Pancreas (tissue), 10 donors: ENCODE measurements at regions not wholly inside any gene's neighbourhood (a gene's known extent, or its start where the extent isn't known, plus 50 kb on each side); places are given as distances from the start of the nearest gene placed in this dataset.

ENCODE experiments used
- ATAC-seq, 4 donors: fragments of 200-7000 bp; cut with Tn5 transposase; one replicate each; pipeline versions ENCODE4 v1.8.0 to v1.9.1; 2020; ENCODE audit warnings: mild to moderate bottlenecking in 4 of 4, moderate library complexity in 4 of 4
- DNase-seq, 6 donors: peaks; one replicate each; pipeline ENCODE4 v3.0.0-alpha.2; 2020
- FAIRE-seq: peaks from 2 replicates; lab custom pipeline; 2012; peaks lifted over from hg19 to GRCh38; lab: Jason Lieb, UNC
- H3K27ac ChIP-seq, 4 donors: fragments of 200-600 bp; sonication (generic); 1 replicate in 3 of 4; 2 replicates in 1 of 4; pipeline versions ENCODE4 v1.5.0 to v1.8.0; 2020
- H3K27me3 ChIP-seq, 4 donors: fragments of 200-600 bp; one replicate each; pipeline ENCODE4 v1.8.0; 2021
- H3K36me3 ChIP-seq, 3 donors: fragments of 200-600 bp; sonication (generic) in 1 of 3; one replicate each; pipeline versions ENCODE4 v1.5.0 to v1.8.0; 2020 to 2021
- H3K4me1 ChIP-seq, 3 donors: fragments of 200-600 bp; one replicate each; pipeline ENCODE4 v1.8.0; 2021
- H3K4me3 ChIP-seq, 4 donors: fragments of 200-600 bp; sonication (generic) in 2 of 4; one replicate each; pipeline versions ENCODE4 v1.5.0 to v1.8.0; 2020 to 2021
- H3K9me3 ChIP-seq, 4 donors: fragments of 200-600 bp; one replicate each; pipeline ENCODE4 v1.8.0; 2021
- CTCF ChIP-seq, 4 donors: fragments of 200-600 bp; sonication (generic) in 3 of 4; IDR thresholded peaks; one replicate each; pipeline versions ENCODE4 v1.5.0 to v1.8.0; 2021; ENCODE audit warnings: antibody characterized with exemption in 4 of 4
- WGBS, 2 donors: extraction: QIAGEN DNeasy Blood & Tissue Kit; methylation state at CpG; one replicate each; pipeline ENCODE4 v1.1.7; 2013; 5-methylcytosine and 5-hydroxymethylcytosine counted together
- intact Hi-C, 3 donors: fragments of 100-400 bp; cut with DNase I; formaldehyde crosslinking; loops; one replicate each; pipeline versions ENCODE4 v1.11.1 to v1.14.2; 2022
- donor health status: healthy with polysubstance abuse.
- donor health status: DM: no; HTN: no; CAD: no; lungs with moderate emphysema.
- donor health status: DM: no; HTN: no; CAD: no.
- donor health status: control.
- donor health status: control.
- donor health status: Bipolar disorder and iron deficiency.
- donor health status: DM: yes; HTN: yes; CAD: no.
- donor health status: DM: no; HTN: no; CAD: no.
- donor health status: DM: no; HTN: no; CAD: no.
- donor health status: DM: yes; HTN: yes; CAD: no.

- Histone ChIP-seq H3K27ac (no peak overlapping the region), H3K27me3 (no peaks in the 10 kb centered on the region), H3K9me3 (no peaks in the 10 kb centered on the region), H3K4me1 (no peaks in the 10 kb centered on the region), H3K36me3 (no peaks in the 10 kb centered on the region), H3K4me3 (no peak overlapping the region)
- no peak for TF ChIP-seq CTCF (IDR thresholded peaks at IDR 0.05)
- DNase-seq = no peak
- WGBS, 2 donors = 88 to 94% methylated on average over 6 of the region's 6 CpGs
- ATAC-seq = no peak
- FAIRE-seq = no peak
- intact Hi-C loops = loop anchor here in 1 of 3 donors (10.0 kb wide), 1 partner anchor 120 kb away; no protein-coding TSS in a partner anchor
Measured at GRCh38 chr5:32494827-32495226, 50.3 kb upstream of the ZFR start.
